NB4 (cell line): ENCODE measurements at regions not wholly inside any gene's neighbourhood (a gene's known extent, or its start where the extent isn't known, plus 50 kb on each side); places are given as distances from the start of the nearest gene placed in this dataset.

ENCODE experiments used
- DNase-seq: peaks from one replicate; pipeline ENCODE4 v3.0.0; 2010; ENCODE audit warnings: low read depth
- H3K4me3 ChIP-seq: one replicate; pipeline ENCODE4 v1.5.1; 2011; ENCODE audit warnings: mild to moderate bottlenecking, low read depth, low read length, moderate library complexity
- MYC ChIP-seq: IDR thresholded peaks from 2 replicates; pipeline ENCODE4 v1.6.1; 2011; ENCODE audit warnings: low read depth, low read length
- POLR2A ChIP-seq: IDR thresholded peaks from 2 replicates; pipeline ENCODE4 v1.6.1; 2011; ENCODE audit warnings: mild to moderate bottlenecking; ENCODE audit not compliant: insufficient read length; ENCODE audit errors: extremely low read depth
- TF ChIP-seq, protein P1 (sequence below): IDR thresholded peaks from 2 replicates; pipeline ENCODE4 v1.6.1; 2011; ENCODE audit warnings: low read depth, low read length
- TF ChIP-seq, protein P2 (sequence below): IDR thresholded peaks from one replicate; pipeline ENCODE4 v1.5.1; 2012; ENCODE audit warnings: low read depth, low read length

DNA sequence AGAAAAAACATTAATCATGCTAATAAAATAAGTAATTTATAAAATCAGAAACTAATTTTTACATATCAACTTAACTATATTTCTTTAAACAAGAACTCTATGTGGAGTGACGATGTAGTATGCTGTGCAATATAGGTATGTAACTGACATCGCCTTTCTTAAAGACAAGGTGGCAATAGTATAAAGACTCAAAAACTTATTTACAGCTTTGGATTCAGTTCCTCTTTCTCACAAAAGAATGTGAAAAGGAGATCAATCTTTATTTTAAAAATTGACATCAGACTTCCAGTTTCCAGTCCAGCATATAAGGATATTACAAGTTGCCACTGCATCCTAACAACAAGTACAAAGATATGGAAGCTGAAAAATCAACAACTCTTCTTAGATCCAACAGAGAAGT lies 260.3 kb downstream of the TRIM36 start:
- no peak overlapping the region for H3K4me3 ChIP-seq
- TF ChIP-seq, protein P1, sequence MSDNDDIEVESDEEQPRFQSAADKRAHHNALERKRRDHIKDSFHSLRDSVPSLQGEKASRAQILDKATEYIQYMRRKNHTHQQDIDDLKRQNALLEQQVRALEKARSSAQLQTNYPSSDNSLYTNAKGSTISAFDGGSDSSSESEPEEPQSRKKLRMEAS = no peak
- TF ChIP-seq MYC = no peak
- TF ChIP-seq, protein P2, sequence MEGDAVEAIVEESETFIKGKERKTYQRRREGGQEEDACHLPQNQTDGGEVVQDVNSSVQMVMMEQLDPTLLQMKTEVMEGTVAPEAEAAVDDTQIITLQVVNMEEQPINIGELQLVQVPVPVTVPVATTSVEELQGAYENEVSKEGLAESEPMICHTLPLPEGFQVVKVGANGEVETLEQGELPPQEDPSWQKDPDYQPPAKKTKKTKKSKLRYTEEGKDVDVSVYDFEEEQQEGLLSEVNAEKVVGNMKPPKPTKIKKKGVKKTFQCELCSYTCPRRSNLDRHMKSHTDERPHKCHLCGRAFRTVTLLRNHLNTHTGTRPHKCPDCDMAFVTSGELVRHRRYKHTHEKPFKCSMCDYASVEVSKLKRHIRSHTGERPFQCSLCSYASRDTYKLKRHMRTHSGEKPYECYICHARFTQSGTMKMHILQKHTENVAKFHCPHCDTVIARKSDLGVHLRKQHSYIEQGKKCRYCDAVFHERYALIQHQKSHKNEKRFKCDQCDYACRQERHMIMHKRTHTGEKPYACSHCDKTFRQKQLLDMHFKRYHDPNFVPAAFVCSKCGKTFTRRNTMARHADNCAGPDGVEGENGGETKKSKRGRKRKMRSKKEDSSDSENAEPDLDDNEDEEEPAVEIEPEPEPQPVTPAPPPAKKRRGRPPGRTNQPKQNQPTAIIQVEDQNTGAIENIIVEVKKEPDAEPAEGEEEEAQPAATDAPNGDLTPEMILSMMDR = no peak
- no peak for DNase-seq

DNA sequence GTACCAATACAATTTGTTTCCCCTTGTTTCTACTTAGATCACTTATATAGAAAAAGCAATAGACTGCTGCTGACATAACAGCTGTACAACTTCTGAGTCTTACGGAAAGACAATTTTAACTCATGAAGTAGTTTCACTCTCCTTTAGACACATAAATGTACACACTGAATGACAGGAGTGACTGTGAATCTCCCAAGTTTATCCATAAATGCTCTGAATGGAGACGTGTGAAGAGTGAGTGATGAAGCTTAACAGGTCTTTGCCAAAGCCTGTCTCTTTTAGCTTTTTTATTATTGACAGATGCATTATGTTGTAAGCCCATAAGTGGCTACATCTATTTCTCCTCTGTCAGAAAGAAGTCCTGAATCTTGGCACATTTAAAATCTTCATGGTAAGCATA lies 265.9 kb downstream of the TRIM36 start:
- no peak for DNase-seq
- no peak overlapping the region for H3K4me3 ChIP-seq
- no peak for TF ChIP-seq POLR2A
- TF ChIP-seq, protein P1 = no peak

DNA sequence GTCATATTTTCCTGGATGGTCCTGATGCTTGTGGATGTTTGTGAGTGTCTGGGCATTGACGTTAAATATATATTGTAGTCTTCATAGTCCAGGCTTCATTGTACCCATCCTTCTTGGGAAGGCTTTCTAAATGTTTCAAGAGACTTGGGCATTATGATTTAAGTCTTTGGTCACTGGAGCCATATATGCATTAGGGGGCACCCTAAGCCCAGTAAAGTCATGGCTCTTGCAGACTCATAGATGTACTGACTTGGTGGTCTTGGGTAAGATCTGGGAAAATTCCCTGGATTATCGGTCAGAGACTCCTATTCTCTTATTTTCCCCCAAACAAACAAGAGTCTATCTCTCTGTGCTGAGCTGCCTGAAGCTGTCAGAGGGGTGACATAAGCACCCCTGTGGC lies 271.1 kb downstream of the TRIM36 start:
- TF ChIP-seq, protein P1 = no peak
- no peak for TF ChIP-seq POLR2A
- TF ChIP-seq, protein P2 = no peak
- no peak for TF ChIP-seq MYC
- peak; percentile 30 for DNase-seq
- no peak overlapping the region for H3K4me3 ChIP-seq

DNA sequence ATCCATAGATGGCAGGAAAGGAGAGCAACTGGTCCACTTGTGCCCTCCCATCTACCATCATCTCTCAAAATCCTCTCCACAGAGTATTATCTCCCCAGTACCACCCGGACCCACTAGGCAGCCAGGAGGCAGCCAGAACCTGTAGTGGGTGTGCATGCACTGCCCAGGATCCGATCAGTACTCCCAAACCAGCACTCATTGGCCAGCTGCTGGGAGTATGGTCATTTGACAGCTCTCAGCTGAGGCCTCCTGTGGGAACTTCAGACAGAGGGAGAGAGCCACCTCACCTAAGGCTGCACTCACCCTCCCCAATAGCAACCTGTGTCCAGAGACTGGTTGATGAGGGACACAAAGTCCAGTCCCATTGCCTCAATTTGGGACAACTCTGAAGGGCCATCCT lies 286.0 kb downstream of the TRIM36 start:
- no peak overlapping the region for H3K4me3 ChIP-seq

DNA sequence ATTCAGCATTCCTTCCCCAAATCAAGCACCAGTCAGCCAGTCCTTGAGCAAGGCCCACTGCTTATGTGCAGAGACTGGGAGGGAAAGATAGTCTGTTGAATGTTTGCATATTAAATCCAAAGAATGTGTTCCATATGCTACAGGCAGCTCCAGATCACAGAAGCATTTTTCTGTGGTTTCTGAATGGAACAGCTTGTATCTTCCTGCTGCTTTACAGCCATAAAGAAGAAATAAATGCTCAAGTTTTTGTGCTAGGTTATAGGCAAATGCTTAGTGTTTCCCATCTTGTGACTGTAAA lies 310.3 kb downstream of the TRIM36 start:
- TF ChIP-seq, protein P2 = no peak
- TF ChIP-seq, protein P1 = no peak
- no peak for TF ChIP-seq POLR2A
- no peak for TF ChIP-seq MYC
- no peak overlapping the region for H3K4me3 ChIP-seq
- peak; percentile 48 for DNase-seq

More for the DNA sequence above, 286.0 kb downstream of the TRIM36 start:
- no peak for TF ChIP-seq POLR2A
- no peak for TF ChIP-seq MYC
- TF ChIP-seq, protein P2 = no peak
- TF ChIP-seq, protein P1 = no peak
- DNase-seq = no peak

DNA sequence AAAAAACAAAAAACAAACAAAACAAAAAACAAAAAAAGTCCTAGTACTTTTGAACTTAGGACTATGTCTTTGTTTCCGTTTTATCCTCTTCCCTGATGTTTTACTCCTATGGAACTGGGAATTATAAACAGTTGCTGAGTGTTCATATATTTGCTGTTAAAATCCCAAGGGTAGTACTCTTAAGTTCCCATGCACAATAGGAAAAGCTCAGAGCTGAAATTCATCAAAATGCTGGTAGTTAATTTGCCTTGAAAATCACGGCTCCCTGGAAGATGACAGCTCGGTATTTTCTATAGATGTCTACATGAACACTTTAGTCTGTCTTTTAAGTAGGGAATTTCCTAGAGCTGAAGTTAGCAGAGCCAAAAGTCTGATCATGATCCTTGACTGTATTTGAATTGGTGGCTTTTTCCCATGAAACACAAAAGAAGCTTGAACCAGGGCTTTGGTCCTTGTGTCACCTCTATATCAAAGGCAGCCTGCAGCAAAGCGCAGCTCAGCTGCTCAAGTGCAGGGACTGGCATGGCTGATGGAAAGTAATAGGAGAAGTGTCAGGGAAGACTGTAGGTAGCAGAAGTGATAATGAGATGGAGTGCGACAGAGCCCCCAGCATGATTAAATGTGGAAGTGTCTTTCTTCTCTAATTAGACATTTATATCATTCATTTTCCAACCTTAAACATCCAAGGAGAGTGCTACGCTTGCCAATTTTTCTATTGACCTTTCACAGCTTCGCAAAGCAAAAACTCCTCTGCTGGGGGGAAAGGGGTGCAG lies 310.9 kb downstream of the TRIM36 start:
- DNase-seq = peak; percentile 30
- TF ChIP-seq POLR2A (no peak), MYC (no peak)
- TF ChIP-seq, protein P2 = no peak
- TF ChIP-seq, protein P1 = no peak
- peak overlapping the region; percentile 17 for H3K4me3 ChIP-seq
